ENCODE measurements at regions not wholly inside any gene's neighbourhood (a gene's known extent, or its start where the extent isn't known, plus 50 kb on each side); places are given as distances from the start of the nearest gene placed in this dataset.

DNA sequence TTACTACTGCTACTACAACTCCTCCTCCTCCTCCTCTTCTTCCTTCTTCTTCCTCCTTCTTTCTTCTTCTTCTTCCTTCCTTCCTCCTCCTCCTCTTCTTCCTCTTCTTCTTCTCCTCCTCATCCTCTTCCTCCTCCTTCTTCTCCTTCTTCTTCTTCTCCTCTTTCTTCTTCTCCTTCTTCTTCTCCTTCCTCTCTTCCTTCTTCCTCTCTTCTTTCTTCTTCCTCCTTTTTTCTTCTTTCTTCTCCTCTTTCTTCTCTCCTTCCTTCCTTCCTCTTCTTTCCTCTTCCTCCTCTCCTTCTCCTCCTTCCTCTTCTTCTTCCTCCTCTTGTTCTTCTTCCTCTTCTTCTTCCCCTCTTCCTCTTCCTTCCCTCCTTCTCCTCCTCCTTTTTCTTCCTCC, 94.7 kb upstream of the MYO16 start:
- DNase-seq, result no peak

GRCh38 chr13:108549934-108550333, 79.5 kb upstream of the MYO16 start:
- DNase-seq, result no peak

DNA sequence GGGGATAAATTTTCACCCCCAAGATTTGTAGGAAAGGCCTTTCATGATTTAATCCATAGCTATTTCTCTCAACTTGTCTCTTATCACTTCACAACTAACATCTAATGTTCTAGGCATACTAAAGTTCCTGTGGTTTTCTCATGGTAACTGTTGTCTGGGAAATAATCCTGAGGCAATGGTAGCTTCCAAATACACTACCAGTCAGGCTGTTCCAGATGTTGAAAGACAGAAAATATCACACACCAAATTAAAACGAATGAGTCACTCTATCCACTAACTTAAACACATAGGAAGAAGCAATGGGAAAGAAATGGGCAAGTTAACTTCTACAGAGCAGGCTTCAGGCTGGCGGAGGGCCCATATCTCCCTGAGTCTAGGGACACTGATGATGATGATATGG, 77.7 kb upstream of the MYO16 start:
- no peak for DNase-seq

- DNase-seq, result no peak
Measured at GRCh38 chr13:108558489-108558888, 70.9 kb upstream of the MYO16 start.

DNA sequence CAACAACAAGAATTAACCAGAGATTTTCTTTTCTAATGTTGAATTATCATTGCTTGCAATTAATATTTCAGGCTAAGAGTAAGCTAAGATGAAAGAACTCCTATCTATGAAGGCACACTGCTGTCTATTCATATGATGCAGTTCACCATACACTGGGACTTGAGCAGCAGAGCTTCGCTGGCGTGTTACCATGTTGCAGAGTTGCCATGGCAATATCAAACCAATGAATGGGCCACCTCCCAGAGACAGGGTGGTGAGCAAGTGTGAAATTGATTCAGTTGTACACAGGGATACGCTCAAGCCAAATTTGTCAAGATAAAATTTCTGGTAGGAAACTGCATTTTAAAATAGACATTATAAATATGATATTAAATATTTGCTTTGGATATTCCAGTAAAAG, 69.3 kb upstream of the MYO16 start:
- DNase-seq, result peak; percentile 21

DNA sequence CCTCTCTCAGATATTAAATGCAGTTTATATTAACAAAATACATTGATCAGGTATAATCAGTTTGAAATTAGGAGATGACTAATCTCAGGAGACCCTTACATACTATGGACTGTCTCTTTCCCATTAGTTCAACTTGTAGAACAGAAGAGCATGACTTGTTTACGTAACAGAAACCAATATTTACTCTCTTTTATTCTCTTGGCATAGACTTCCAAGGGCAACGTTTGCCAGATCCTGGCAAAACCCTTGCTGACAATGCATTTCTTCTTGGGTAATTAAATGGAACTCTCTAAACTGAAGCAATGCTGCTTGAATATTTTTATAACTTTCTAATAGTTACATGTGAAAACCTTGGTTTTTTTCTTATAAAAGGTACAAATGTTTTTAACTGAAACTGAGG, 68.3 kb upstream of the MYO16 start:
- DNase-seq, result peak; percentile 75

DNA sequence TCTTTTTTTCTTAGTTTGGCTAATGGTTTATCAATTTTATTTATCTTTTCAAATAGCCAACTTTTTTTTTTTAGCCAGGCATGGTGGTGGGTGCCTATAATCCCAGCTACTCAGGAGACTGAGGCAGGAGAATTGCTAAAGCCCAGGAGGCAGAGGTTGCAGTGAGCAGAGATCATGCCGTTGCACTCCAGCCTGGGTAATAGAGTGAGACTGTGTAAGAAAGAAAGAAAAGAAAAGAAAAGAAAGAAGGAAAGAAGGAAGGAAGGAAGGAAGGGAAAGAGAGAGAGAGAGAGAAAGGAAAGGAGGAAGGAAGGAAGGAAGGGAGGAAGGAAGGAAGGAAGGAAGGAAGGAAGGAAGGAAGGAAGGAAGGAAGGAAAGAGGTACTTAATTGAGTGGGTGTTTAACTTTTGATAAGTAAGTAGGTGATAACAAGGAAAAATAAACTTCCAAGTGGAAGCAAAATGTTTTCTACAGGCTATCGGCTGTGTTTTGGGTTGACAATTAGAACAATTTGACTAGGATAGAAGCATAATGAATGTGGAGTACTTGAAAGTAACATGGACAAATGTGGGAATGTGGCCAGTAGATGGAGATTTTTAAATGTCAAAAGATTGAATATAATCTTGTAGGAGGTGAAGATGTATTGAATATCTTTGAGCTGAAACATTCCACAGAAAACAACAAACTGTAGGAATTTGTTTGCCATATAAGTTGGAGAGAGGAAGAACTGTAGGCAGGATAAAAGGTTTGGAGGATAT, 62.8 kb upstream of the MYO16 start:
- DNase-seq, result no peak

- no peak for DNase-seq
Measured at GRCh38 chr13:108572782-108573211, 56.6 kb upstream of the MYO16 start.

- no peak for DNase-seq
Measured at GRCh38 chr13:108573455-108573854, 56.0 kb upstream of the MYO16 start.

DNA sequence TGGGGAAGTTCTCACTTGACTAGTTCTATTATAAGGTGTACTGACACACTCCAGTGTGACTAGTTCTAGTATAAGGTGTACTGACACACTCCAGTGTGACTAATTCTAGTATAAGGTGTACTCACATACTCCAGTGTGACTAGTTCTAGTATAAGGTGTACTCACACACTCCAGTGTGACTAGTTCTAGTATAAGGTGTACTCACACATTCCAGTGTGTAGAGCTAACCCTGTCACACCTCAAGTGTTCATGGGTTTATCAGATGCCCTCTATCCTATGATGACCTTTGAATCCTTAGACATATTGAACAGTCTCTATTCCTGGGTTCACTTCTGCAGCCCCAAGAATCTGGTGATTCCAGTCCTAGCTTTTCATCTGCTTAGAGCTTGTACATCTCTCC, 54.6 kb upstream of the MYO16 start:
- no peak for DNase-seq

- no peak for DNase-seq
Measured at GRCh38 chr13:108575430-108575829, 54.0 kb upstream of the MYO16 start.
